ENCODE measurements at regions not wholly inside any gene's neighbourhood (a gene's known extent, or its start where the extent isn't known, plus 50 kb on each side); places are given as distances from the start of the nearest gene placed in this dataset.

DNA sequence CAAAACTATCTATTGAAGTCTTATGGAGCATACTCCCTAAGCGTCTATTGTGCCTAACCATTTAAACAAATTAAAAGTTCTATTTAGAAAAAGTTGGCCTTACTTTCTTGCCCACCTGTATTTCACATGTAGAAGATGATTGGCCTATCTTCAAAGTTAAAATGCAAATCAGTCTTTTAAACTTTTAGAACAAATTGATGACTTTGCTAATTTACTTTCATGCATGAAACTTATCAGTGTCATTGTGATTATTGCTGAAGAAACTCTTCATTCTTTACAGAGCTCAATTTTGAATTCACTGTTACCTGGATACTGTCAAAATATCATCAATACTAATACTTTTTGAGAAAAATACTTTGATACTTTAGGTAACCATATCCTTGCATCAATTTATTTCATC lies 216.1 kb downstream of the COX7C start:
- Mint-ChIP-seq H3K27me3 (no peaks in the 10 kb centered on the region), H3K9me3 (ENCODE audit: insufficient read depth) (no peaks in the 10 kb centered on the region)

GRCh38 chr5:86837610-86838009 lies 219.9 kb downstream of the COX7C start:
- no peaks in the 10 kb centered on the region for H3K4me1 Mint-ChIP-seq
- no peaks in the 10 kb centered on the region for H4K20me1 ChIP-seq (ENCODE audit: control insufficient read depth, insufficient read depth, low read length, poor library complexity, severe bottlenecking)
- H3K9me3 Mint-ChIP-seq (ENCODE audit: insufficient read depth), result no peaks in the 10 kb centered on the region
- no peak overlapping the region for H3K4me3 Mint-ChIP-seq
- H3K4me2 ChIP-seq (replicated peaks; ENCODE audit: low read depth, low read length, poor library complexity, severe bottlenecking), result no peak overlapping the region
- H3K9ac ChIP-seq (ENCODE audit: low read length), result no peak overlapping the region
- no peaks in the 10 kb centered on the region for H3K27me3 ChIP-seq (replicated peaks in 1 of 4; ENCODE audit: control extremely low read depth in 1 of 4, control insufficient read depth in 3 of 4, insufficient read depth in 4 of 4, low read length in 3 of 4)
- DNase-seq (no peak), ATAC-seq (ENCODE audit: low read depth) (no peak)
- no peak overlapping the region for H3K27ac ChIP-seq (ENCODE audit: low read length in 2 of 2)
- no CpG with 5 or more reads among the region's 2 CpGs for WGBS (ENCODE audit: insufficient coverage)
- ChIA-PET POLR2A (no interaction called here), CTCF (no interaction called here)
- H3K9me3 ChIP-seq (ENCODE audit: control extremely low read depth in 1 of 3, control insufficient read depth in 2 of 3, insufficient read depth in 1 of 3, low read length in 2 of 3), result no peaks in the 10 kb centered on the region
- H2AFZ ChIP-seq (ENCODE audit: insufficient read depth, low read depth, low read length, poor library complexity, severe bottlenecking), result no peak overlapping the region
- no peaks in the 10 kb centered on the region for H3K4me1 ChIP-seq (ENCODE audit: control insufficient read depth in 2 of 2, insufficient read depth in 2 of 2, low read length in 2 of 2)
- no peak overlapping the region for H3K27ac Mint-ChIP-seq
- no peaks in the 10 kb centered on the region for H3K27me3 Mint-ChIP-seq
- TF ChIP-seq, protein P1, sequence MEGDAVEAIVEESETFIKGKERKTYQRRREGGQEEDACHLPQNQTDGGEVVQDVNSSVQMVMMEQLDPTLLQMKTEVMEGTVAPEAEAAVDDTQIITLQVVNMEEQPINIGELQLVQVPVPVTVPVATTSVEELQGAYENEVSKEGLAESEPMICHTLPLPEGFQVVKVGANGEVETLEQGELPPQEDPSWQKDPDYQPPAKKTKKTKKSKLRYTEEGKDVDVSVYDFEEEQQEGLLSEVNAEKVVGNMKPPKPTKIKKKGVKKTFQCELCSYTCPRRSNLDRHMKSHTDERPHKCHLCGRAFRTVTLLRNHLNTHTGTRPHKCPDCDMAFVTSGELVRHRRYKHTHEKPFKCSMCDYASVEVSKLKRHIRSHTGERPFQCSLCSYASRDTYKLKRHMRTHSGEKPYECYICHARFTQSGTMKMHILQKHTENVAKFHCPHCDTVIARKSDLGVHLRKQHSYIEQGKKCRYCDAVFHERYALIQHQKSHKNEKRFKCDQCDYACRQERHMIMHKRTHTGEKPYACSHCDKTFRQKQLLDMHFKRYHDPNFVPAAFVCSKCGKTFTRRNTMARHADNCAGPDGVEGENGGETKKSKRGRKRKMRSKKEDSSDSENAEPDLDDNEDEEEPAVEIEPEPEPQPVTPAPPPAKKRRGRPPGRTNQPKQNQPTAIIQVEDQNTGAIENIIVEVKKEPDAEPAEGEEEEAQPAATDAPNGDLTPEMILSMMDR (IDR thresholded peaks at IDR 0.05), result no peak
- no peak for TF ChIP-seq EZH2 (IDR thresholded peaks at IDR 0.05; ENCODE audit: borderline replicate concordance, insufficient read depth, low read depth, low read length, poor library complexity, severe bottlenecking)
- no peaks in the 10 kb centered on the region for H3K79me2 ChIP-seq (ENCODE audit: control insufficient read depth, insufficient read depth, low read length)
- no peaks in the 10 kb centered on the region for H3K36me3 ChIP-seq (replicated peaks in 1 of 2; ENCODE audit: control extremely low read depth in 1 of 2, control insufficient read depth in 1 of 2, extremely low read depth in 1 of 2, insufficient read depth in 2 of 2, low read length in 1 of 2)
- intact Hi-C loops (cut with micrococcal nuclease), result no loop called here
- no peak overlapping the region for H3K4me3 ChIP-seq (ENCODE audit: control extremely low read depth in 1 of 5, extremely low read depth in 1 of 5, insufficient read depth in 1 of 5, low read depth in 2 of 5, low read length in 4 of 5)

More for the DNA sequence above, 216.1 kb downstream of the COX7C start:
- Histone ChIP-seq H3K27me3 (replicated peaks in 1 of 4; ENCODE audit: control extremely low read depth in 1 of 4, control insufficient read depth in 3 of 4, insufficient read depth in 4 of 4, low read length in 3 of 4) (no peaks in the 10 kb centered on the region), H3K4me3 (ENCODE audit: control extremely low read depth in 1 of 5, extremely low read depth in 1 of 5, insufficient read depth in 1 of 5, low read depth in 2 of 5, low read length in 4 of 5) (no peak overlapping the region), H3K4me1 (ENCODE audit: control insufficient read depth in 2 of 2, insufficient read depth in 2 of 2, low read length in 2 of 2) (no peaks in the 10 kb centered on the region), H2AFZ (ENCODE audit: insufficient read depth, low read depth, low read length, poor library complexity, severe bottlenecking) (no peak overlapping the region), H3K4me2 (replicated peaks; ENCODE audit: low read depth, low read length, poor library complexity, severe bottlenecking) (no peak overlapping the region), H3K9ac (ENCODE audit: low read length) (no peak overlapping the region), H4K20me1 (ENCODE audit: control insufficient read depth, insufficient read depth, low read length, poor library complexity, severe bottlenecking) (no peaks in the 10 kb centered on the region), H3K9me3 (ENCODE audit: control extremely low read depth in 1 of 3, control insufficient read depth in 2 of 3, insufficient read depth in 1 of 3, low read length in 2 of 3) (no peaks in the 10 kb centered on the region), H3K79me2 (ENCODE audit: control insufficient read depth, insufficient read depth, low read length) (no peaks in the 10 kb centered on the region), H3K36me3 (replicated peaks in 1 of 2; ENCODE audit: control extremely low read depth in 1 of 2, control insufficient read depth in 1 of 2, extremely low read depth in 1 of 2, insufficient read depth in 2 of 2, low read length in 1 of 2) (no peaks in the 10 kb centered on the region), H3K27ac (ENCODE audit: low read length in 2 of 2) (no peak overlapping the region)
- Mint-ChIP-seq H3K4me3 (no peak overlapping the region), H3K27ac (no peak overlapping the region), H3K4me1 (no peaks in the 10 kb centered on the region)
- POLR2A ChIA-PET, result no interaction called here
- CTCF ChIA-PET, result no interaction called here
- intact Hi-C loops (cut with micrococcal nuclease), result no loop called here
- ATAC-seq (ENCODE audit: low read depth) (no peak), DNase-seq (no peak)
- no CpG with 5 or more reads among the region's 1 CpG for WGBS (ENCODE audit: insufficient coverage)
- TF ChIP-seq, protein P1 (IDR thresholded peaks at IDR 0.05), result no peak
- TF ChIP-seq EZH2 (IDR thresholded peaks at IDR 0.05; ENCODE audit: borderline replicate concordance, insufficient read depth, low read depth, low read length, poor library complexity, severe bottlenecking), result no peak

Measured in B cell (primary cell).